ENCODE measurements at regions not wholly inside any gene's neighbourhood (a gene's known extent, or its start where the extent isn't known, plus 50 kb on each side); places are given as distances from the start of the nearest gene placed in this dataset.
"Not testable (repeated sequence)": the region's sequence is repeated elsewhere in the genome, so short reads cannot be mapped to it uniquely, and the experiment has no call there.

DNA sequence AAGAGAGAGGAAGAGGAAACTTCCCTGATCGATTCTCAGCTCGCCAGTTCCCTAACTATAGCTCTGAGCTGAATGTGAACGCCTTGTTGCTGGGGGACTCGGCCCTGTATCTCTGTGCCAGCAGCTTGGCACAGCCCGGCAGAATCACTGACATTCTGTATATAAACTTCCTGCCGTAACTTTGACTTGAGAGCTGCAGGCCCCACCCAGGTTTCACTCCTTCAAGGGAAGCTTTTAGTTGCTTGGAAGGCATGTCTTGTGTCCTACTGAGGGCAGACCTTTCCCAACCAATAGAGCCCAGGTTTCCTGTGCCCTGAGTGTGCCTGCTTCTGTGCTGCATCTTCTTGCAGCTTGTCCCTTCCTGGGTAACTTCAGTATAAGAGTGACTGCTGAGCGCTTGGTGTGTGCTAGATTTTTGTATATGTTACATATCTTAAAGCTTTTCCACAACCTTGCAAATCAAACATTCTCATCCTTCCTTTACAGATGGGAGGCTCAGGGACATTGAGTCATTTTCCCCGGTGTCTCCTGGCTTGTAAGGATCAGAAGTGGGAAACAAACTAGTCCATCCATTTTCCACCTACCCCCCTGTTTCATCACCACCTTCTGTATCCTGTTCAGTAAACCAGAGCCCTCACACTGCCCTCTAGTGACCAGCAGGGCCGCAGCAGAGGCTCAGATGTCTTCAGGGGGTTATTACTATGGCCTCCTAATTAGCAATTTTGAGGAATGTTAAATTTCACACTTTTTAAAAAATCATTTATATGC lies 225.2 kb upstream of the PRSS58 start:
- Mint-ChIP-seq H3K4me3 (no peak overlapping the region), H3K27ac (no peak overlapping the region), H3K36me3 (no peaks in the 10 kb centered on the region), H3K4me1 (peaks cover 13% of the 10 kb centered on the region), H3K9me3 (no peaks in the 10 kb centered on the region), H3K27me3 (ENCODE audit: low read depth) (no peaks in the 10 kb centered on the region)
- DNase-seq (ENCODE audit: low spot score in 2 of 2, unreplicated experiment in 2 of 2): no peak
- TF ChIP-seq, protein P1, sequence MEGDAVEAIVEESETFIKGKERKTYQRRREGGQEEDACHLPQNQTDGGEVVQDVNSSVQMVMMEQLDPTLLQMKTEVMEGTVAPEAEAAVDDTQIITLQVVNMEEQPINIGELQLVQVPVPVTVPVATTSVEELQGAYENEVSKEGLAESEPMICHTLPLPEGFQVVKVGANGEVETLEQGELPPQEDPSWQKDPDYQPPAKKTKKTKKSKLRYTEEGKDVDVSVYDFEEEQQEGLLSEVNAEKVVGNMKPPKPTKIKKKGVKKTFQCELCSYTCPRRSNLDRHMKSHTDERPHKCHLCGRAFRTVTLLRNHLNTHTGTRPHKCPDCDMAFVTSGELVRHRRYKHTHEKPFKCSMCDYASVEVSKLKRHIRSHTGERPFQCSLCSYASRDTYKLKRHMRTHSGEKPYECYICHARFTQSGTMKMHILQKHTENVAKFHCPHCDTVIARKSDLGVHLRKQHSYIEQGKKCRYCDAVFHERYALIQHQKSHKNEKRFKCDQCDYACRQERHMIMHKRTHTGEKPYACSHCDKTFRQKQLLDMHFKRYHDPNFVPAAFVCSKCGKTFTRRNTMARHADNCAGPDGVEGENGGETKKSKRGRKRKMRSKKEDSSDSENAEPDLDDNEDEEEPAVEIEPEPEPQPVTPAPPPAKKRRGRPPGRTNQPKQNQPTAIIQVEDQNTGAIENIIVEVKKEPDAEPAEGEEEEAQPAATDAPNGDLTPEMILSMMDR (IDR thresholded peaks at IDR 0.05; ENCODE audit: unreplicated experiment): no peak

DNA sequence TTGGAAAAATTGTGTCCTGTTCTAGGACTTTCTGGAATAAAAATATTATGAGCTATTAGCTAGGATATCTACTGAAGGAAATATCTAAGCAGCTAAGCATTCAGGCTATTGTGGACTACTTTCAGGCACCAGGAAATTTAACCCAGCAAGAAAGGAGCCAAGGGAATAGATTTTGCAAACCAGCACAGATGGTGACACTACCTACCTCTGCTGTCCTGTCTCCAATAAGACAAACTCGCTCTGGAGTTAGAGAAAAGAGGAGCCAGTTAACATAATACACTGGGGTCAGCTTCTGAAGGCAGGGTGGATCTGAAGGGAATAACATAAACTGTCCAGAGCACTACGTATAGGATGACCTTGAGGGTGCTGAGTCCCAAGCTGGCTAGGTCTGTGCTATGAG lies 223.7 kb upstream of the PRSS58 start:
- Mint-ChIP-seq H3K27me3 (ENCODE audit: low read depth) (no peaks in the 10 kb centered on the region), H3K4me3 (no peak overlapping the region), H3K36me3 (no peaks in the 10 kb centered on the region), H3K9me3 (no peaks in the 10 kb centered on the region), H3K27ac (no peak overlapping the region), H3K4me1 (peaks cover 9% of the 10 kb centered on the region)
- TF ChIP-seq, protein P1 (IDR thresholded peaks at IDR 0.05; ENCODE audit: unreplicated experiment): no peak
- no peak for DNase-seq (ENCODE audit: low spot score in 2 of 2, unreplicated experiment in 2 of 2)

DNA sequence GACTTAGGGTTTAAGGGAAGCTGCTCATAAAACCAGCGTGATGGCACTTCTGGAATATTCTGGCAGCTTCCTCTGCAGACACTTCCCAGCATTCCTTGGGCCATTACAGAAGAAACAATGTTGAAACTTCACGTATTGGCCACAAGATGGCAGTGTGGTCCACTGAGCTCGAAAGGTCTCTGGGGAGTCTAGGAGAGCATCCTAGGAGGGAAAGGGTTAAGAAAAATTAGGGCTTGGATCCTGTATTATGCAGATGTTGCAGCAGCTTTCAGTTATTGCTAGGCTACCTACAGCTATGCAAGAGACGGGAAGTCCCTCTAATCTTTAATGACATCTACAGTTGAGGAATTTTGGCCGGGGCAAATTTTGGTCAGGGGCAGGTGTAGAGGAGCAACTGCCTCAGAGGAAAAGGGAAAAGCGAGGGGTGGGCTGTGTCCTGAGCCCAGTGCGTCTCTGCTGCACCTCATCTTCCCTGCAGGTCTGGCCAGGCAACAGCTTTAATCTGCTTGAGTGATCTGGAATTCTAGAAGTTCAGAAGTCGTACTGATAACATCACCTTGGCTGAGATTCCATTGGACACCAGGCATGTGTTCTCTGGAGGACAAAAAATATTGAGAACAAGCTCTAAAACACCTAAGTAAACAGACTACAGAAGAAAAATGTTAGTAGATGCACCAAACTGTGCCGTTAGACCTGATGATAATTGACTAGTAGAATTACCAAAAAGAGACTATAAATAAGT lies 220.8 kb upstream of the PRSS58 start:
- H3K4me1 Mint-ChIP-seq: peaks cover 9% of the 10 kb centered on the region
- H3K9me3 Mint-ChIP-seq: no peaks in the 10 kb centered on the region
- no peaks in the 10 kb centered on the region for H3K36me3 Mint-ChIP-seq
- H3K27ac Mint-ChIP-seq: no peak overlapping the region
- TF ChIP-seq, protein P1 (IDR thresholded peaks at IDR 0.05; ENCODE audit: unreplicated experiment): peak; percentile 48
- no peak overlapping the region for H3K4me3 Mint-ChIP-seq
- H3K27me3 Mint-ChIP-seq (ENCODE audit: low read depth): no peaks in the 10 kb centered on the region
- no peak for DNase-seq (ENCODE audit: low spot score in 2 of 2, unreplicated experiment in 2 of 2)

DNA sequence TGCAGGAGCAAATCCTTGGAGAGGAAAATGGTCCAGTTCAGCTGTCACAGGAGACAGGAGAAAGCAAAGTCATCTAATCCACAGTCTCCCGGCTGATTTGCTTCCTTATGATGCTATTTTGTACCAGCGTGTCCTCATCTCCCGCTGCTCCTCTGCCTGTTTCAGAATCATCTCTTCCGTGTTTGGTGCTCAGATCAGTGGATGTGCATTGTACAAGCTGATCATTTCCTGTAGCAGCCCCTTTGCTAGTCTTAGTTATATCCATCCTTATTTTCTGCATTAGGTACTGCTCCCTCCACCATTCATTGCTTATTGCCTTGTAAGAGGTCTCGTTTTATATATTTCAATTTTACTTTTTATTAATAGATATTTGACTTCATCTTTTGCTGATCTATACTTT lies 219.9 kb upstream of the PRSS58 start:
- not testable (repeated sequence) for H3K27ac Mint-ChIP-seq, H3K9me3 Mint-ChIP-seq

DNA sequence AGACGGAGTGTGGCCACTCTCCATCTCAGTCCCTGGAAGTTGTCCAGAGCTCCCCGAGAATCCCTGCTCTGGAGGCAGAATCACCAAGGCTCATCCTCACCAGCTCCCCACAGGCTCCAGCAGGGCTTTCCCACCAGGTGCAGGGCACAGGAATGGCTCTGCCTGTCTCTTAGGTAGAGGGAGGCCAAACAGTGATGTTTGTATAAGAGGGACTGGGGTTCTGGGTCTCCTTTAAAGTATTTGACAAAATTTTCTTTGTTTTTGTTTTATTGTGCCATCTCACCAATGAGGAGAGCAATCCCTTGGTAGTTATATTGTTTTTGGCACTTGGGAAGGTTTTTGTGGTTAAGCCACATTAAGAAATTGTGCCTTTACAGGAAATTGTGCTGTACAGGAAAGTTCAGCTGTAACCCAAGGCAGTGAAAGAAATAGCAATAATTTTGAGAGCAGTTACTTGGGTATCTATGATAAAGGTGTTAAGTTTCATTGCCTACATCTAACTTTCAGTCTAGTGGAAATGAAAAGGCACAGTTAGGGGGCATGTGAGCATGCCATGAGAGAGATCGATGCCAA lies 219.3 kb upstream of the PRSS58 start:
- no peaks in the 10 kb centered on the region for H3K9me3 Mint-ChIP-seq
- TF ChIP-seq, protein P1 (IDR thresholded peaks at IDR 0.05; ENCODE audit: unreplicated experiment): no peak
- peaks cover 9% of the 10 kb centered on the region for H3K4me1 Mint-ChIP-seq
- H3K27me3 Mint-ChIP-seq (ENCODE audit: low read depth): no peaks in the 10 kb centered on the region
- no peak overlapping the region for H3K27ac Mint-ChIP-seq
- no peak for DNase-seq (ENCODE audit: low spot score in 2 of 2, unreplicated experiment in 2 of 2)
- H3K4me3 Mint-ChIP-seq: no peak overlapping the region
- H3K36me3 Mint-ChIP-seq: no peaks in the 10 kb centered on the region

More for the DNA sequence above, 219.9 kb upstream of the PRSS58 start:
- not testable (repeated sequence) for H3K27me3 Mint-ChIP-seq (ENCODE audit: low read depth); H3K4me3 Mint-ChIP-seq; H3K36me3 Mint-ChIP-seq; DNase-seq (ENCODE audit: low spot score in 2 of 2, unreplicated experiment in 2 of 2); H3K4me1 Mint-ChIP-seq

DNA sequence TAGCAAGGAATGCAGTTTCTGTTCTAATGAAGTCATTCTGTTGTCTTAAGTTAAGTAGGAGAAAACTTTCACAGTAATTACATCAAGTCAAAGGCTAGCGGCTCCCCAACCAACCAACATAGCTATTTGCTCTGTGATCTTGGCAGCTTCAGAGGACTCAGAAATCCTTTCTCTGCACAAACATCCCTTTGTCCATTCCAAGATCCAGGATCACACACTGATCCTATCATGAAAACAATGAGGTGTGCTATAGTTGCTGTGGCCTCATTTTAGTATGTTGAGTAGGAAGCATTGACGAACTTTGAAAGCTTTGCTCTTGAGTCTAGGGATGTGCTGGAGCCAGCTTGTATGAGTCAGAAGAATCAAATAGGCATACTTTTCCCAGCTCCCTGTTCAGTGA lies 218.2 kb upstream of the PRSS58 start:
- Mint-ChIP-seq H3K4me1 (peaks cover 9% of the 10 kb centered on the region), H3K36me3 (no peaks in the 10 kb centered on the region)

More for the DNA sequence above, 218.2 kb upstream of the PRSS58 start:
- no peak overlapping the region for H3K4me3 Mint-ChIP-seq
- DNase-seq (ENCODE audit: low spot score in 2 of 2, unreplicated experiment in 2 of 2): no peak
- H3K27me3 Mint-ChIP-seq (ENCODE audit: low read depth): peaks cover 3% of the 10 kb centered on the region
- no peaks in the 10 kb centered on the region for H3K9me3 Mint-ChIP-seq
- TF ChIP-seq, protein P1 (IDR thresholded peaks at IDR 0.05; ENCODE audit: unreplicated experiment): no peak
- no peak overlapping the region for H3K27ac Mint-ChIP-seq

Measured in mesothelial cell of epicardium (in vitro differentiated cells).